DND-41 (cell line): ENCODE measurements at regions not wholly inside any gene's neighbourhood (a gene's known extent, or its start where the extent isn't known, plus 50 kb on each side); places are given as distances from the start of the nearest gene placed in this dataset.

Source experiments
- ATAC-seq: fragments of 200-7000 bp; cut with Tn5 transposase; 3 replicates; pipeline ENCODE4 v1.9.1; 2021; ENCODE audit warnings: low read depth; ENCODE audit not compliant: insufficient read depth
- DNase-seq: peaks from one replicate; pipeline ENCODE4 v3.0.0-alpha.2; 2020
- H2AFZ ChIP-seq: 2 replicates; pipeline ENCODE4 v1.6.0; 2012; ENCODE audit warnings: low read depth, low read length
- H3K27ac ChIP-seq: 2 replicates; pipeline ENCODE4 v1.5.1; 2012; ENCODE audit warnings: low read length, inconsistent platforms
- H3K27me3 ChIP-seq: fragments of 200-600 bp; sonication (generic); 2 replicates; pipeline ENCODE4 v1.6.0; 2012; ENCODE audit warnings: low read length, mild to moderate bottlenecking, inconsistent platforms; ENCODE audit not compliant: insufficient read depth, poor library complexity
- H3K36me3 ChIP-seq: 2 replicates; pipeline ENCODE4 v1.5.1; 2012; ENCODE audit warnings: low read length, inconsistent platforms; ENCODE audit not compliant: insufficient read depth
- H3K4me1 ChIP-seq: 2 replicates; pipeline ENCODE4 v1.5.1; 2012; ENCODE audit warnings: mild to moderate bottlenecking, low read length; ENCODE audit not compliant: insufficient read depth
- H3K4me2 ChIP-seq: 2 replicates; pipeline ENCODE4 v1.6.0; 2012; ENCODE audit warnings: mild to moderate bottlenecking, moderate library complexity, low read length, inconsistent platforms; ENCODE audit not compliant: insufficient read depth
- H3K4me3 ChIP-seq, 2 experiments: fragments of 200-600 bp in 1 of 2; shearing (Covaris generic) in 1 of 2; 2 replicates each; pipeline ENCODE4 v1.5.1; 2012 to 2016; ENCODE audit warnings: inconsistent platforms in 2 of 2, low read length in 2 of 2, mild to moderate bottlenecking in 2 of 2, low read depth in 1 of 2, moderate library complexity in 1 of 2
- H3K79me2 ChIP-seq: 2 replicates; pipeline ENCODE4 v1.6.0; 2012; ENCODE audit warnings: low read length, inconsistent platforms; ENCODE audit not compliant: insufficient read depth
- H3K9ac ChIP-seq: 2 replicates; pipeline ENCODE4 v1.6.0; 2012; ENCODE audit warnings: low read depth, mild to moderate bottlenecking, inconsistent platforms, low read length, moderate library complexity
- H3K9me3 ChIP-seq: 2 replicates; pipeline ENCODE4 v1.5.1; 2012; ENCODE audit warnings: low read length, moderate library complexity, mild to moderate bottlenecking, inconsistent platforms; ENCODE audit not compliant: insufficient read depth, severe bottlenecking
- H4K20me1 ChIP-seq: 2 replicates; pipeline ENCODE4 v1.6.0; 2012; ENCODE audit warnings: low read length; ENCODE audit not compliant: insufficient read depth
- EZH2 ChIP-seq: IDR thresholded peaks from 3 replicates; pipeline ENCODE4 v1.6.1; 2012; ENCODE audit warnings: borderline replicate concordance, low read depth, mild to moderate bottlenecking, moderate library complexity, low read length, inconsistent platforms; ENCODE audit not compliant: severe bottlenecking
- TF ChIP-seq, protein P1 (sequence below): IDR thresholded peaks from 2 replicates; pipeline ENCODE4 v1.5.1; 2012; ENCODE audit warnings: borderline replicate concordance, low read length, moderate library complexity, mild to moderate bottlenecking; ENCODE audit not compliant: poor library complexity, severe bottlenecking; ENCODE audit errors: extremely low read depth

DNA sequence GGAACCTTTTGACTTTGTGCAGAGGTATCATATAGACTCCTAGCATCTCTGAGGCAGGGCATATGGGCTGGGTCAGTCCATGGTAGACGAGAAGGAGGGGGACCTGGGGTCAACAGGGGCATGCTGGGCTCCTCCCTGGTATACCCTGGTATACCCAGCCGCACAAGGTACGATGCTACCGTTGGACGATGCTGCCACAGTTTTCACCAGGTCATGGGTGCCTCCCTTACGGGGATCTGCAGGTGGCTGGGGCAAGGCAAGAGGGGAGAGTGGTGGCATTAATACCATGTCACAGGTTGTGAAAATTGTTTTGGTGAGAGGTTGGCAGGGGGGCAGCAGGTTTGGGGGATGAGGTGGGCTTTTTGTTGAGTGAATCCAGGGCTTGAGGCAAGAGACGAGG is 149.8 kb downstream of the TSN start:
- Histone ChIP-seq H3K79me2 (no peaks in the 10 kb centered on the region), H3K9me3 (no peaks in the 10 kb centered on the region), H3K27ac (no peak overlapping the region), H3K27me3 (no peaks in the 10 kb centered on the region), H3K4me3 (no peak overlapping the region), H3K36me3 (no peaks in the 10 kb centered on the region), H2AFZ (no peak overlapping the region), H3K9ac (no peak overlapping the region), H3K4me2 (no peak overlapping the region), H4K20me1 (no peaks in the 10 kb centered on the region), H3K4me1 (no peaks in the 10 kb centered on the region)
- DNase-seq (no peak), ATAC-seq (no peak)
- TF ChIP-seq EZH2: no peak
- TF ChIP-seq, protein P1, sequence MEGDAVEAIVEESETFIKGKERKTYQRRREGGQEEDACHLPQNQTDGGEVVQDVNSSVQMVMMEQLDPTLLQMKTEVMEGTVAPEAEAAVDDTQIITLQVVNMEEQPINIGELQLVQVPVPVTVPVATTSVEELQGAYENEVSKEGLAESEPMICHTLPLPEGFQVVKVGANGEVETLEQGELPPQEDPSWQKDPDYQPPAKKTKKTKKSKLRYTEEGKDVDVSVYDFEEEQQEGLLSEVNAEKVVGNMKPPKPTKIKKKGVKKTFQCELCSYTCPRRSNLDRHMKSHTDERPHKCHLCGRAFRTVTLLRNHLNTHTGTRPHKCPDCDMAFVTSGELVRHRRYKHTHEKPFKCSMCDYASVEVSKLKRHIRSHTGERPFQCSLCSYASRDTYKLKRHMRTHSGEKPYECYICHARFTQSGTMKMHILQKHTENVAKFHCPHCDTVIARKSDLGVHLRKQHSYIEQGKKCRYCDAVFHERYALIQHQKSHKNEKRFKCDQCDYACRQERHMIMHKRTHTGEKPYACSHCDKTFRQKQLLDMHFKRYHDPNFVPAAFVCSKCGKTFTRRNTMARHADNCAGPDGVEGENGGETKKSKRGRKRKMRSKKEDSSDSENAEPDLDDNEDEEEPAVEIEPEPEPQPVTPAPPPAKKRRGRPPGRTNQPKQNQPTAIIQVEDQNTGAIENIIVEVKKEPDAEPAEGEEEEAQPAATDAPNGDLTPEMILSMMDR: no peak

DNA sequence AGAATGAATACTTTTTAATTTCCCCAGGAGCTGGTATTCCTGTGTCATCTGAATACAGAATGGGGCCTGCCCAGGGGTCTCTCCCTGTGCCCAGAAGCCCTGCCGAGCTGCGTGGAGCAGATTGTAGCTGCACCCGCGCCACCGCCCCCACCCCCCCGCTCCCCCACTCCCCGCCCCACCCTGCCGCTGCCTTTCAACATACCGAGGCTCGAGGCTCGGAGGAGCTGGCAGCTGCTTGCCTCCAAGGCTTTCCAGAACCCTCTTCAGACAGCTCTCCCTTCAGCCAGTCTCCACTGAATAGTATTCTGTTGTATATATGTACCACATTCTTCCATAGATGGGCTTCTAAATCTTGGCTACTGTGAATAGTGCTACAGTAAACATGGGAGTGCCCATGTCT is 150.7 kb downstream of the TSN start:
- no peaks in the 10 kb centered on the region for H3K79me2 ChIP-seq
- no peak overlapping the region for H3K27ac ChIP-seq
- no peak overlapping the region for H2AFZ ChIP-seq
- H3K4me1 ChIP-seq: no peaks in the 10 kb centered on the region
- no peaks in the 10 kb centered on the region for H3K36me3 ChIP-seq
- no peak for ATAC-seq
- no peak overlapping the region for H3K4me2 ChIP-seq
- H3K9me3 ChIP-seq: no peaks in the 10 kb centered on the region
- H4K20me1 ChIP-seq: no peaks in the 10 kb centered on the region
- H3K27me3 ChIP-seq: no peaks in the 10 kb centered on the region
- no peak overlapping the region for H3K4me3 ChIP-seq
- TF ChIP-seq, protein P1: no peak
- no peak for TF ChIP-seq EZH2
- DNase-seq: no peak
- H3K9ac ChIP-seq: no peak overlapping the region

DNA sequence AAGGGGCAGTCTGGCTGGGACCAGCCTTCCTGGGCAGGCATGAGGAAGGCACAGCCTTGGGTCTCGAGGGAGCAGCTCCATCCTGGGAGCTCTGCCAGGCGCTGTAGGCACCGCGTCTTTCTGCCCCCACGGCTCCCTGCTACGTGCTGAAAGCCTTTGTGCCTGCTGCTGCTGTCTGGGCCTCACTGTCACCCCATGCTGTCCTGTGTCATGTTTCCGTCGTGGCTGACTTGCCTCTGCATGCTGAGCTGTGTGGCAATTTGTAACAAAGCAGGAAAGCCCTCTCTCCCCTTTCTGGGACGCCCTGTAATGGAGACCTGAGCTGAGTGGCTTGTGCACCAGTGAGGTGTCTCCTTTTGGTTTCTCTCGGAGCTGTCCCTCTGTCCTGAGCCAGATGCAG is 152.5 kb downstream of the TSN start:
- Histone ChIP-seq H3K9ac (no peak overlapping the region), H3K9me3 (no peaks in the 10 kb centered on the region), H2AFZ (no peak overlapping the region), H3K27ac (no peak overlapping the region), H4K20me1 (no peaks in the 10 kb centered on the region), H3K27me3 (no peaks in the 10 kb centered on the region), H3K4me3 (no peak overlapping the region), H3K79me2 (no peaks in the 10 kb centered on the region), H3K4me2 (no peak overlapping the region), H3K4me1 (no peaks in the 10 kb centered on the region), H3K36me3 (no peaks in the 10 kb centered on the region)
- ATAC-seq (no peak), DNase-seq (no peak)
- TF ChIP-seq, protein P1: no peak
- no peak for TF ChIP-seq EZH2

DNA sequence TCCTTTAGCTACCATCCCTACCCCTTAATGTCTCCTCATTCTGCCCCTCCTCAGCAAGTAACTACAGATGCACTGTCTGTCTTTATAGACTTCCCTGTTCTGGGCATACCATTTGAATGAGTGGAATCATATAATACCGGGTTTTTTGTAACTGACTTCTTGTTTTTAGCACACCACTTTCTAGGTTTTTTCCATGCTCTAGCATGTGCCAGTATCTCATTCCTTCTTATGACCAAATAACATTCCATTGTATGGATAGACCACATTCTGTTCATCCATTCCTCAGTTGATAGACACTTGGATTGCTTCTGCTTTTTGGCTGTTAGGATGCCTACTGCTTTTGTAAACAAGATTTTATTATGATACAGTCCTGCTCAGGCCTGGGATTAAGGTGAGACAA is 154.7 kb downstream of the TSN start:
- Histone ChIP-seq H3K27me3 (no peaks in the 10 kb centered on the region), H3K27ac (no peak overlapping the region), H3K36me3 (no peaks in the 10 kb centered on the region), H3K79me2 (no peaks in the 10 kb centered on the region), H2AFZ (no peak overlapping the region), H4K20me1 (no peaks in the 10 kb centered on the region), H3K9ac (no peak overlapping the region), H3K4me2 (no peak overlapping the region), H3K4me3 (no peak overlapping the region), H3K9me3 (no peaks in the 10 kb centered on the region), H3K4me1 (no peaks in the 10 kb centered on the region)
- ATAC-seq: no peak
- no peak for DNase-seq
- no peak for TF ChIP-seq EZH2
- TF ChIP-seq, protein P1: no peak
